ENCODE measurements at regions not wholly inside any gene's neighbourhood (a gene's known extent, or its start where the extent isn't known, plus 50 kb on each side); places are given as distances from the start of the nearest gene placed in this dataset.

GRCh38 chr17:27081002-27081638 is 212.8 kb upstream of the WSB1 start:
- POLR2A ChIA-PET (ENCODE audit: low non-redundant PET), result no interaction called here
- H3K27ac ChIP-seq, result no peak overlapping the region
- CTCF ChIA-PET, result interaction anchor here (0.6 to 0.7 kb wide), 2 partner anchors 33 to 723 kb away, joined by 4 read pairs; no protein-coding TSS in a partner anchor
- TF ChIP-seq CTCF (conservative IDR thresholded peaks at IDR 0.05; ENCODE audit: low read depth), result no peak
- no peak for DNase-seq (ENCODE audit: low spot score)

GRCh38 chr17:27082023-27082774 is 211.7 kb upstream of the WSB1 start:
- no peak for DNase-seq (ENCODE audit: low spot score)
- no peak for TF ChIP-seq CTCF (conservative IDR thresholded peaks at IDR 0.05; ENCODE audit: low read depth)
- CTCF ChIA-PET, result interaction anchor here (0.6 kb wide), 1 partner anchor 411 kb away, joined by 3 read pairs; no protein-coding TSS in a partner anchor

GRCh38 chr17:27082775-27083154 is 211.1 kb upstream of the WSB1 start:
- ChIA-PET POLR2A (ENCODE audit: low non-redundant PET) (no interaction called here), CTCF (no interaction called here)
- no peak overlapping the region for H3K27ac ChIP-seq
- no peak for TF ChIP-seq CTCF (conservative IDR thresholded peaks at IDR 0.05; ENCODE audit: low read depth)
- DNase-seq (ENCODE audit: low spot score), result no peak

More at GRCh38 chr17:27082023-27082774, 211.7 kb upstream of the WSB1 start:
- no peak overlapping the region for H3K27ac ChIP-seq
- POLR2A ChIA-PET (ENCODE audit: low non-redundant PET), result no interaction called here

- DNase-seq (ENCODE audit: low spot score), result no peak
- ChIA-PET CTCF (no interaction called here), POLR2A (ENCODE audit: low non-redundant PET) (no interaction called here)
- H3K27ac ChIP-seq, result no peak overlapping the region
- TF ChIP-seq CTCF (conservative IDR thresholded peaks at IDR 0.05; ENCODE audit: low read depth), result no peak
Observed at GRCh38 chr17:27083408-27084185, 210.3 kb upstream of the WSB1 start.

GRCh38 chr17:27085517-27085916 is 208.4 kb upstream of the WSB1 start:
- no peak for TF ChIP-seq CTCF (conservative IDR thresholded peaks at IDR 0.05; ENCODE audit: low read depth)
- DNase-seq (ENCODE audit: low spot score), result no peak
- ChIA-PET CTCF (no interaction called here), POLR2A (ENCODE audit: low non-redundant PET) (no interaction called here)
- H3K27ac ChIP-seq, result no peak overlapping the region

- ChIA-PET POLR2A (ENCODE audit: low non-redundant PET) (no interaction called here), CTCF (no interaction called here)
- no peak overlapping the region for H3K27ac ChIP-seq
- TF ChIP-seq CTCF (conservative IDR thresholded peaks at IDR 0.05; ENCODE audit: low read depth), result no peak
- no peak for DNase-seq (ENCODE audit: low spot score)
Observed at GRCh38 chr17:27086526-27086925, 207.4 kb upstream of the WSB1 start.

Data from RWPE1 (cell line).